ENCODE measurements at regions not wholly inside any gene's neighbourhood (a gene's known extent, or its start where the extent isn't known, plus 50 kb on each side); places are given as distances from the start of the nearest gene placed in this dataset.
A peak's percentile ranks its signal among the peaks of the same experiment; 100 is the strongest.

- TF ChIP-seq, protein P1, sequence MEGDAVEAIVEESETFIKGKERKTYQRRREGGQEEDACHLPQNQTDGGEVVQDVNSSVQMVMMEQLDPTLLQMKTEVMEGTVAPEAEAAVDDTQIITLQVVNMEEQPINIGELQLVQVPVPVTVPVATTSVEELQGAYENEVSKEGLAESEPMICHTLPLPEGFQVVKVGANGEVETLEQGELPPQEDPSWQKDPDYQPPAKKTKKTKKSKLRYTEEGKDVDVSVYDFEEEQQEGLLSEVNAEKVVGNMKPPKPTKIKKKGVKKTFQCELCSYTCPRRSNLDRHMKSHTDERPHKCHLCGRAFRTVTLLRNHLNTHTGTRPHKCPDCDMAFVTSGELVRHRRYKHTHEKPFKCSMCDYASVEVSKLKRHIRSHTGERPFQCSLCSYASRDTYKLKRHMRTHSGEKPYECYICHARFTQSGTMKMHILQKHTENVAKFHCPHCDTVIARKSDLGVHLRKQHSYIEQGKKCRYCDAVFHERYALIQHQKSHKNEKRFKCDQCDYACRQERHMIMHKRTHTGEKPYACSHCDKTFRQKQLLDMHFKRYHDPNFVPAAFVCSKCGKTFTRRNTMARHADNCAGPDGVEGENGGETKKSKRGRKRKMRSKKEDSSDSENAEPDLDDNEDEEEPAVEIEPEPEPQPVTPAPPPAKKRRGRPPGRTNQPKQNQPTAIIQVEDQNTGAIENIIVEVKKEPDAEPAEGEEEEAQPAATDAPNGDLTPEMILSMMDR (IDR thresholded peaks at IDR 0.05): no peak
- no peak for ATAC-seq
- H3K27me3 ChIP-seq (ENCODE audit: low read depth): no peaks in the 10 kb centered on the region
- DNase-seq: no peak
- no peaks in the 10 kb centered on the region for H3K36me3 ChIP-seq
- H3K27ac ChIP-seq: no peak overlapping the region
- no peak overlapping the region for H3K4me3 ChIP-seq
- H3K4me1 ChIP-seq: no peaks in the 10 kb centered on the region
- H3K9me3 ChIP-seq: no peaks in the 10 kb centered on the region
- intact Hi-C loops (cut with DNase I): no loop called here
Observed at GRCh38 chr3:66128623-66129022, 89.9 kb upstream of the MAGI1 start.

GRCh38 chr3:66121318-66121717, 82.6 kb upstream of the MAGI1 start:
- no peaks in the 10 kb centered on the region for H3K27me3 ChIP-seq (ENCODE audit: low read depth)
- DNase-seq (no peak), ATAC-seq (no peak)
- TF ChIP-seq, protein P1 (IDR thresholded peaks at IDR 0.05): no peak
- H3K36me3 ChIP-seq: no peaks in the 10 kb centered on the region
- intact Hi-C loops (cut with DNase I): no loop called here
- H3K4me1 ChIP-seq: no peaks in the 10 kb centered on the region
- no peak overlapping the region for H3K4me3 ChIP-seq
- no peak overlapping the region for H3K27ac ChIP-seq
- H3K9me3 ChIP-seq: no peaks in the 10 kb centered on the region

DNA sequence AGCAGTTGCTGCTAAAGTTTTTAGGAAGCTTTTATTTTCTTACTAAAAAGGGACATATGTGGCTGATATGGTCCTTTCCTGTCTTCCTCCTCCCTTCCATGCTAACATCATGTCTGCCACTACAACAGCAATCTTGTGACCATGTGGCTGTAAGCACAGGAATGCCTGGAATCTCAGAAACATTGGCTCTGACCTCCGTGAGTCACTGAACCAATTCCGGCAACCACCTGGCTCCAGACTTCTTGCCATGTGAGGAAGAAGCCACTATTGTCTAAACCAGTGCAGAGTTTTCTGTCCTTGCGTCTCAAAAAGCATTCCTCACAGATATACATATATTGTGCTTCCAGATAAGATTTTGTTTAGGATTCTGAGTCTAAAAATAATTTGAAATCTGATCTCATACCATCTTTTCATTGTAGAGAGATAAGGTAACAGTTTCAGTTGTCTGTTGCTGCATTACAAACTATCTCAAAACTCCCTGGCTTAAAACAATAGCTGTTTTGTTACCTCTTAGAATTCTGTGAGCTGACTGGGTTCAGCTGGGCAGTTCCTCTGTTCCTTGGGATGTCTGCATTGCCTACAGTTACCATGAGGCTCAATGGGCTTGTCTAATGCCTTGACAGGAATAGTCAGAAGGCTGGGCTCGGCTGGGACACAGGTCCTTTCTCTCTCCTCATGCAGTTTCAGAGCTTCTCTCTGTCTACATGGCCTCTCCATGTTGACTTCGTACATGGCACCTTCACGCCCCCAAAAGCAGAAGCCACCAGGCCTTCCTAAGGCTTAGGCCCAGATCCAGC, 77.3 kb upstream of the MAGI1 start:
- H3K9me3 ChIP-seq: no peaks in the 10 kb centered on the region
- TF ChIP-seq, protein P1 (IDR thresholded peaks at IDR 0.05): no peak
- no peak overlapping the region for H3K27ac ChIP-seq
- DNase-seq: no peak
- intact Hi-C loops (cut with DNase I): no loop called here
- no peaks in the 10 kb centered on the region for H3K36me3 ChIP-seq
- H3K27me3 ChIP-seq (ENCODE audit: low read depth): no peaks in the 10 kb centered on the region
- peaks cover 9% of the 10 kb centered on the region for H3K4me1 ChIP-seq
- no peak overlapping the region for H3K4me3 ChIP-seq
- peak; percentile 62 to 90 for ATAC-seq

- Histone ChIP-seq H3K27ac (no peak overlapping the region), H3K36me3 (no peaks in the 10 kb centered on the region), H3K4me1 (peaks cover 9% of the 10 kb centered on the region), H3K4me3 (no peak overlapping the region), H3K27me3 (ENCODE audit: low read depth) (no peaks in the 10 kb centered on the region), H3K9me3 (no peaks in the 10 kb centered on the region)
- TF ChIP-seq, protein P1 (IDR thresholded peaks at IDR 0.05): no peak
- DNase-seq (no peak), ATAC-seq (no peak)
- intact Hi-C loops (cut with DNase I): no loop called here
Observed at GRCh38 chr3:66113542-66113941, 74.8 kb upstream of the MAGI1 start.

GRCh38 chr3:66110840-66111239, 72.1 kb upstream of the MAGI1 start:
- DNase-seq (no peak), ATAC-seq (peak in 1 of 2 donors; percentile 40)
- intact Hi-C loops (cut with DNase I): no loop called here
- TF ChIP-seq, protein P1 (IDR thresholded peaks at IDR 0.05): no peak
- Histone ChIP-seq H3K36me3 (no peaks in the 10 kb centered on the region), H3K27ac (no peak overlapping the region), H3K4me3 (no peak overlapping the region), H3K9me3 (no peaks in the 10 kb centered on the region), H3K4me1 (peaks cover 6% of the 10 kb centered on the region), H3K27me3 (ENCODE audit: low read depth) (no peaks in the 10 kb centered on the region)

Data from lower lobe of right lung (tissue), 2 donors.